GM13977 (cell line): ENCODE measurements at regions not wholly inside any gene's neighbourhood (a gene's known extent, or its start where the extent isn't known, plus 50 kb on each side); places are given as distances from the start of the nearest gene placed in this dataset.

Source experiments
- DNase-seq: peaks from one replicate; pipeline ENCODE4 v3.0.0; 2012; ENCODE audit warnings: low spot score
- CTCF ChIP-seq: IDR thresholded peaks from 2 replicates; pipeline ENCODE4 v1.5.1; 2012; ENCODE audit warnings: mild to moderate bottlenecking, control low read depth; ENCODE audit not compliant: insufficient read depth; ENCODE audit errors: extremely low read depth, missing control alignments
- in situ Hi-C: fragments of 300-500 bp; cut with MboI; formaldehyde crosslinking; loops from one replicate; pipeline ENCODE4 v1.12.0; 2022; ENCODE audit warnings: low sequenced_read_pairs, low pct_unique_long_range_greater_than_20kb, mixed read lengths, inconsistent platforms; ENCODE audit not compliant: unreplicated experiment

GRCh38 chr15:69656271-69657030, 203.8 kb downstream of the RPLP1 start:
- in situ Hi-C loops = no loop called here

GRCh38 chr15:69657626-69658025, 205.0 kb downstream of the RPLP1 start:
- TF ChIP-seq CTCF = no peak
- no peak for DNase-seq
- in situ Hi-C loops = no loop called here

More at GRCh38 chr15:69656271-69657030, 203.8 kb downstream of the RPLP1 start:
- no peak for TF ChIP-seq CTCF
- DNase-seq = no peak

- in situ Hi-C loops = no loop called here
- no peak for DNase-seq
- TF ChIP-seq CTCF = no peak
These were observed 205.9 kb downstream of the RPLP1 start for GRCh38 chr15:69658411-69658945.

- no peak for TF ChIP-seq CTCF
- in situ Hi-C loops = no loop called here
- no peak for DNase-seq
These were observed 206.9 kb downstream of the RPLP1 start for GRCh38 chr15:69659454-69660050.

GRCh38 chr15:69660114-69660513, 207.5 kb downstream of the RPLP1 start:
- DNase-seq = no peak
- in situ Hi-C loops = no loop called here
- no peak for TF ChIP-seq CTCF

GRCh38 chr15:69660658-69661405, 208.2 kb downstream of the RPLP1 start:
- in situ Hi-C loops = no loop called here
- DNase-seq = no peak
- TF ChIP-seq CTCF = no peak
